ENCODE measurements at regions not wholly inside any gene's neighbourhood (a gene's known extent, or its start where the extent isn't known, plus 50 kb on each side); places are given as distances from the start of the nearest gene placed in this dataset.

GRCh38 chr6:115456848-115457247 lies 603.8 kb downstream of the FRK start:
- TF ChIP-seq TAF1 (IDR thresholded peaks at IDR 0.05; ENCODE audit: low read depth, low read length) (no peak), EP300 (IDR thresholded peaks at IDR 0.05; ENCODE audit: borderline replicate concordance in 1 of 2, low read depth in 2 of 2, low read length in 2 of 2) (0 out of 3 replicates have a peak, but pooled peaks of 1 of the 2 experiments have one; percentile 26), POLR2AphosphoS5 (IDR thresholded peaks at IDR 0.05; ENCODE audit: low read depth, low read length) (no peak), CTCF (IDR thresholded peaks at IDR 0.05; ENCODE audit: control extremely low read depth in 1 of 3, insufficient read depth in 1 of 3, low read depth in 1 of 3, low read length in 3 of 3) (no peak), SP2 (IDR thresholded peaks at IDR 0.05; ENCODE audit: low read length) (no peak), USF2 (IDR thresholded peaks at IDR 0.05; ENCODE audit: low read length) (no peak), MAX (IDR thresholded peaks at IDR 0.05) (peak; percentile 66; the same call in 1 of the 2 replicates), RFX5 (IDR thresholded peaks at IDR 0.05; ENCODE audit: borderline replicate concordance, low read depth, low read length) (no peak), SIN3A (conservative IDR thresholded peaks at IDR 0.05 in 1 of 2, IDR thresholded peaks at IDR 0.05 in 1 of 2; ENCODE audit: low read depth in 1 of 2, low read length in 2 of 2) (no peak), CHD2 (IDR thresholded peaks at IDR 0.05; ENCODE audit: low read length) (no peak), GTF2F1 (IDR thresholded peaks at IDR 0.05; ENCODE audit: borderline replicate concordance, low read depth, low read length) (no peak), CHD1 (IDR thresholded peaks at IDR 0.05; ENCODE audit: low read depth, low read length) (no peak), KDM5A (IDR thresholded peaks at IDR 0.05; ENCODE audit: low read length) (no peak)
